Liver (tissue), 8 donors: ENCODE measurements at regions not wholly inside any gene's neighbourhood (a gene's known extent, or its start where the extent isn't known, plus 50 kb on each side); places are given as distances from the start of the nearest gene placed in this dataset.

Experiments
- DNase-seq: peaks from one replicate; pipeline ENCODE4 v3.0.0-alpha.2; 2017; ENCODE audit warnings: low spot score
- H3K27ac ChIP-seq, 2 donors: one replicate each; pipeline ENCODE4 v1.7.0; 2013; ENCODE audit warnings: inconsistent platforms in 2 of 2, low read length in 2 of 2, control low read depth in 1 of 2, low read depth in 1 of 2, mild to moderate bottlenecking in 1 of 2
- H3K27me3 ChIP-seq, 4 donors: one replicate each; pipeline versions ENCODE4 v1.6.1 to v1.7.0; 2013; ENCODE audit warnings: low read length in 3 of 4, inconsistent platforms in 1 of 4, mild to moderate bottlenecking in 1 of 4, moderate library complexity in 1 of 4; ENCODE audit not compliant: control insufficient read depth in 4 of 4, insufficient read depth in 4 of 4
- H3K36me3 ChIP-seq, 4 donors: one replicate each; pipeline versions ENCODE4 v1.6.1 to v1.7.0; 2013; ENCODE audit warnings: low read length in 3 of 4, mild to moderate bottlenecking in 3 of 4, low read depth in 1 of 4, moderate library complexity in 1 of 4; ENCODE audit not compliant: control insufficient read depth in 4 of 4, insufficient read depth in 3 of 4
- H3K4me1 ChIP-seq, 4 donors: one replicate each; pipeline versions ENCODE4 v1.6.1 to v1.7.0; 2013; ENCODE audit warnings: low read length in 3 of 4, mild to moderate bottlenecking in 3 of 4, moderate library complexity in 1 of 4; ENCODE audit not compliant: control insufficient read depth in 4 of 4, insufficient read depth in 4 of 4
- H3K4me3 ChIP-seq, 3 donors: one replicate each; pipeline versions ENCODE4 v1.6.1 to v1.7.0; 2013; ENCODE audit warnings: low read length in 3 of 3, control low read depth in 1 of 3, low read depth in 1 of 3, mild to moderate bottlenecking in 1 of 3
- H3K9ac ChIP-seq, 2 donors: one replicate each; pipeline ENCODE4 v1.7.0; 2013; ENCODE audit warnings: low read length in 2 of 2, mild to moderate bottlenecking in 2 of 2, moderate library complexity in 2 of 2, control low read depth in 1 of 2, low read depth in 1 of 2
- H3K9me3 ChIP-seq, 4 donors: one replicate each; pipeline versions ENCODE4 v1.6.1 to v1.7.0; 2013; ENCODE audit warnings: low read length in 3 of 4; ENCODE audit not compliant: control insufficient read depth in 4 of 4
- ATF3 ChIP-seq: IDR thresholded peaks from 2 replicates; pipeline ENCODE4 v1.6.1; 2016; ENCODE audit warnings: antibody characterized with exemption
- EGR1 ChIP-seq, 2 donors: IDR thresholded peaks; 2 replicates each; pipeline ENCODE4 v1.6.1; 2016 to 2018; ENCODE audit warnings: antibody characterized with exemption in 2 of 2, low read depth in 2 of 2
- FOXA2 ChIP-seq: IDR thresholded peaks from 2 replicates; pipeline ENCODE4 v1.6.1; 2016; ENCODE audit warnings: antibody characterized with exemption
- GABPA ChIP-seq, 2 donors: IDR thresholded peaks in 1 of 2; conservative IDR thresholded peaks in 1 of 2; 2 replicates each; pipeline ENCODE4 v1.6.1; 2016; ENCODE audit warnings: antibody characterized with exemption in 2 of 2, mild to moderate bottlenecking in 1 of 2, moderate library complexity in 1 of 2
- HNF4A ChIP-seq, 2 donors: conservative IDR thresholded peaks; 2 replicates each; pipeline ENCODE4 v1.6.1; 2016; ENCODE audit warnings: antibody characterized with exemption in 2 of 2, mild to moderate bottlenecking in 2 of 2
- HNF4G ChIP-seq: IDR thresholded peaks from 2 replicates; pipeline ENCODE4 v1.6.1; 2016; ENCODE audit warnings: antibody characterized with exemption
- JUND ChIP-seq, 2 donors: IDR thresholded peaks; 2 replicates each; pipeline ENCODE4 v1.6.1; 2016; ENCODE audit warnings: antibody characterized with exemption in 2 of 2
- NR2F2 ChIP-seq: IDR thresholded peaks from 2 replicates; pipeline ENCODE4 v1.6.1; 2016; ENCODE audit warnings: antibody characterized with exemption
- RAD21 ChIP-seq, 2 donors: IDR thresholded peaks; 2 replicates each; pipeline ENCODE4 v1.6.1; 2016; ENCODE audit warnings: antibody characterized with exemption in 2 of 2, mild to moderate bottlenecking in 2 of 2
- RXRA ChIP-seq, 2 donors: IDR thresholded peaks; 2 replicates each; pipeline ENCODE4 v1.6.1; 2017 to 2018; ENCODE audit warnings: antibody characterized with exemption in 2 of 2, mild to moderate bottlenecking in 1 of 2
- SP1 ChIP-seq: IDR thresholded peaks from 2 replicates; pipeline ENCODE4 v1.6.1; 2018; ENCODE audit warnings: antibody characterized with exemption, mild to moderate bottlenecking
- TAF1 ChIP-seq: conservative IDR thresholded peaks from 2 replicates; pipeline ENCODE4 v1.6.1; 2016; ENCODE audit warnings: antibody characterized with exemption, mild to moderate bottlenecking
- WGBS: extraction: QIAGEN DNeasy Blood & Tissue Kit; methylation state at CpG from one replicate; pipeline ENCODE4 v1.1.7; 2013; 5-methylcytosine and 5-hydroxymethylcytosine counted together
- TF ChIP-seq, protein P1 (sequence below): fragments of 150-350 bp; IDR thresholded peaks from 2 replicates; pipeline ENCODE4 v1.5.1; 2017; ENCODE audit warnings: improper control_type of control experiment, low read depth, low read length; ENCODE audit not compliant: missing input control
- TF ChIP-seq, protein P2 (sequence below): IDR thresholded peaks from 2 replicates; pipeline ENCODE4 v1.6.1; 2016; ENCODE audit warnings: antibody characterized with exemption, mild to moderate bottlenecking
- TF ChIP-seq, protein P3 (sequence below): IDR thresholded peaks from 2 replicates; pipeline ENCODE4 v1.6.1; 2016; ENCODE audit warnings: antibody characterized with exemption
- donor health status: healthy.
- donor health status: healthy.
- donor health status: healthy.
- donor health status: healthy.
- donor health status: healthy.

DNA sequence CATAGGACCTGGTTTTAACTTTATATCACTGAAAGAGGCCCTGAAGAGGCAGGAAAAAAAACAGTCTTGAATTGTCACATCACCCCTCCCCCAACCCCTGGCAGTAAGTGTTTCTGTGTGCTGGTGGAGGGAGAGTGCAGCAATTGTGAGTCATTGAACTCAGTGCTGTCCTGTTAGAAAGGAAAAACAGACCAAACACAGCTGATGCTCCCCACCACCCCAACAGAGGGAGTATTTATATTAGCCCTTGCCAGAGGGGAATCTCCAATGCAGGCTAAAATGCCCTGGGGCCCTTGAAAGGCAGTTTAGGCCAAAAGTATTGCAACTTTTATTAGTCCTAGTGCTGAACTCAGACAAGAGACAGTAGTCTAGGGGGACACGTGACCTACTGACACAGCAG is 197.8 kb upstream of the AGTR2 start:
- H3K9ac ChIP-seq, result no peak overlapping the region
- no peak for DNase-seq
- peaks cover 3 to 11% (median 9%) of the 10 kb centered on the region in 4 donors for H3K4me1 ChIP-seq
- WGBS, result 34% methylated on average over 1 of the region's 1 CpG
- H3K27ac ChIP-seq, result no peak overlapping the region
- H3K27me3 ChIP-seq, result peaks cover 0 to 3% (median 0%) of the 10 kb centered on the region in 4 donors
- H3K4me3 ChIP-seq, result no peak overlapping the region
- H3K36me3 ChIP-seq, result no peaks in the 10 kb centered on the region
- H3K9me3 ChIP-seq, result no peaks in the 10 kb centered on the region
- TF ChIP-seq FOXA2 (no peak), RXRA (IDR thresholded peaks at IDR 0.05) (peak; percentile 52 to 67), RAD21 (IDR thresholded peaks at IDR 0.05) (peak in 1 of 2 donors; percentile 16), SP1 (peak; percentile 35), JUND (IDR thresholded peaks at IDR 0.05) (peak in 1 of 2 donors; percentile 33), HNF4A (conservative IDR thresholded peaks at IDR 0.05) (peak in 1 of 2 donors; percentile 24)
- TF ChIP-seq, protein P1, sequence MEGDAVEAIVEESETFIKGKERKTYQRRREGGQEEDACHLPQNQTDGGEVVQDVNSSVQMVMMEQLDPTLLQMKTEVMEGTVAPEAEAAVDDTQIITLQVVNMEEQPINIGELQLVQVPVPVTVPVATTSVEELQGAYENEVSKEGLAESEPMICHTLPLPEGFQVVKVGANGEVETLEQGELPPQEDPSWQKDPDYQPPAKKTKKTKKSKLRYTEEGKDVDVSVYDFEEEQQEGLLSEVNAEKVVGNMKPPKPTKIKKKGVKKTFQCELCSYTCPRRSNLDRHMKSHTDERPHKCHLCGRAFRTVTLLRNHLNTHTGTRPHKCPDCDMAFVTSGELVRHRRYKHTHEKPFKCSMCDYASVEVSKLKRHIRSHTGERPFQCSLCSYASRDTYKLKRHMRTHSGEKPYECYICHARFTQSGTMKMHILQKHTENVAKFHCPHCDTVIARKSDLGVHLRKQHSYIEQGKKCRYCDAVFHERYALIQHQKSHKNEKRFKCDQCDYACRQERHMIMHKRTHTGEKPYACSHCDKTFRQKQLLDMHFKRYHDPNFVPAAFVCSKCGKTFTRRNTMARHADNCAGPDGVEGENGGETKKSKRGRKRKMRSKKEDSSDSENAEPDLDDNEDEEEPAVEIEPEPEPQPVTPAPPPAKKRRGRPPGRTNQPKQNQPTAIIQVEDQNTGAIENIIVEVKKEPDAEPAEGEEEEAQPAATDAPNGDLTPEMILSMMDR, result no peak
- TF ChIP-seq, protein P2, sequence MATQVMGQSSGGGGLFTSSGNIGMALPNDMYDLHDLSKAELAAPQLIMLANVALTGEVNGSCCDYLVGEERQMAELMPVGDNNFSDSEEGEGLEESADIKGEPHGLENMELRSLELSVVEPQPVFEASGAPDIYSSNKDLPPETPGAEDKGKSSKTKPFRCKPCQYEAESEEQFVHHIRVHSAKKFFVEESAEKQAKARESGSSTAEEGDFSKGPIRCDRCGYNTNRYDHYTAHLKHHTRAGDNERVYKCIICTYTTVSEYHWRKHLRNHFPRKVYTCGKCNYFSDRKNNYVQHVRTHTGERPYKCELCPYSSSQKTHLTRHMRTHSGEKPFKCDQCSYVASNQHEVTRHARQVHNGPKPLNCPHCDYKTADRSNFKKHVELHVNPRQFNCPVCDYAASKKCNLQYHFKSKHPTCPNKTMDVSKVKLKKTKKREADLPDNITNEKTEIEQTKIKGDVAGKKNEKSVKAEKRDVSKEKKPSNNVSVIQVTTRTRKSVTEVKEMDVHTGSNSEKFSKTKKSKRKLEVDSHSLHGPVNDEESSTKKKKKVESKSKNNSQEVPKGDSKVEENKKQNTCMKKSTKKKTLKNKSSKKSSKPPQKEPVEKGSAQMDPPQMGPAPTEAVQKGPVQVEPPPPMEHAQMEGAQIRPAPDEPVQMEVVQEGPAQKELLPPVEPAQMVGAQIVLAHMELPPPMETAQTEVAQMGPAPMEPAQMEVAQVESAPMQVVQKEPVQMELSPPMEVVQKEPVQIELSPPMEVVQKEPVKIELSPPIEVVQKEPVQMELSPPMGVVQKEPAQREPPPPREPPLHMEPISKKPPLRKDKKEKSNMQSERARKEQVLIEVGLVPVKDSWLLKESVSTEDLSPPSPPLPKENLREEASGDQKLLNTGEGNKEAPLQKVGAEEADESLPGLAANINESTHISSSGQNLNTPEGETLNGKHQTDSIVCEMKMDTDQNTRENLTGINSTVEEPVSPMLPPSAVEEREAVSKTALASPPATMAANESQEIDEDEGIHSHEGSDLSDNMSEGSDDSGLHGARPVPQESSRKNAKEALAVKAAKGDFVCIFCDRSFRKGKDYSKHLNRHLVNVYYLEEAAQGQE, result no peak

- H3K9ac ChIP-seq, result no peak overlapping the region
- no peaks in the 10 kb centered on the region for H3K36me3 ChIP-seq
- no peak overlapping the region for H3K27ac ChIP-seq
- no peaks in the 10 kb centered on the region for H3K27me3 ChIP-seq
- H3K9me3 ChIP-seq, result no peaks in the 10 kb centered on the region
- TF ChIP-seq FOXA2 (no peak), GABPA (IDR thresholded peaks at IDR 0.05 in 1 of 2, conservative IDR thresholded peaks at IDR 0.05 in 1 of 2) (no peak), HNF4G (no peak), NR2F2 (no peak), HNF4A (conservative IDR thresholded peaks at IDR 0.05) (no peak), EGR1 (IDR thresholded peaks at IDR 0.05; ENCODE audit: low read depth in 2 of 2) (no peak), TAF1 (no peak), ATF3 (no peak), SP1 (no peak), RXRA (IDR thresholded peaks at IDR 0.05) (no peak)
- TF ChIP-seq, protein P1, result no peak
- TF ChIP-seq, protein P3, sequence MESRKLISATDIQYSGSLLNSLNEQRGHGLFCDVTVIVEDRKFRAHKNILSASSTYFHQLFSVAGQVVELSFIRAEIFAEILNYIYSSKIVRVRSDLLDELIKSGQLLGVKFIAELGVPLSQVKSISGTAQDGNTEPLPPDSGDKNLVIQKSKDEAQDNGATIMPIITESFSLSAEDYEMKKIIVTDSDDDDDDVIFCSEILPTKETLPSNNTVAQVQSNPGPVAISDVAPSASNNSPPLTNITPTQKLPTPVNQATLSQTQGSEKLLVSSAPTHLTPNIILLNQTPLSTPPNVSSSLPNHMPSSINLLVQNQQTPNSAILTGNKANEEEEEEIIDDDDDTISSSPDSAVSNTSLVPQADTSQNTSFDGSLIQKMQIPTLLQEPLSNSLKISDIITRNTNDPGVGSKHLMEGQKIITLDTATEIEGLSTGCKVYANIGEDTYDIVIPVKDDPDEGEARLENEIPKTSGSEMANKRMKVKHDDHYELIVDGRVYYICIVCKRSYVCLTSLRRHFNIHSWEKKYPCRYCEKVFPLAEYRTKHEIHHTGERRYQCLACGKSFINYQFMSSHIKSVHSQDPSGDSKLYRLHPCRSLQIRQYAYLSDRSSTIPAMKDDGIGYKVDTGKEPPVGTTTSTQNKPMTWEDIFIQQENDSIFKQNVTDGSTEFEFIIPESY, result no peak
- TF ChIP-seq, protein P2, result no peak
- WGBS, result 72% methylated on average over 2 of the region's 2 CpGs
- peaks cover 0 to 2% (median under 1%) of the 10 kb centered on the region in 4 donors for H3K4me1 ChIP-seq
- no peak overlapping the region for H3K4me3 ChIP-seq
- no peak for DNase-seq
Observed at GRCh38 chrX:115978068-115978467, 192.5 kb upstream of the AGTR2 start.
